HL-60 (cell line): ENCODE measurements at regions not wholly inside any gene's neighbourhood (a gene's known extent, or its start where the extent isn't known, plus 50 kb on each side); places are given as distances from the start of the nearest gene placed in this dataset.

Experiments
- GABPA ChIP-seq: IDR thresholded peaks from 2 replicates; pipeline ENCODE4 v1.6.1; 2012; ENCODE audit warnings: low read depth
- TF ChIP-seq, protein P1 (sequence below): IDR thresholded peaks from one replicate; pipeline ENCODE4 v1.5.1; 2011; ENCODE audit warnings: low read length, control low read depth, inconsistent platforms; ENCODE audit not compliant: insufficient read depth

- TF ChIP-seq, protein P1, sequence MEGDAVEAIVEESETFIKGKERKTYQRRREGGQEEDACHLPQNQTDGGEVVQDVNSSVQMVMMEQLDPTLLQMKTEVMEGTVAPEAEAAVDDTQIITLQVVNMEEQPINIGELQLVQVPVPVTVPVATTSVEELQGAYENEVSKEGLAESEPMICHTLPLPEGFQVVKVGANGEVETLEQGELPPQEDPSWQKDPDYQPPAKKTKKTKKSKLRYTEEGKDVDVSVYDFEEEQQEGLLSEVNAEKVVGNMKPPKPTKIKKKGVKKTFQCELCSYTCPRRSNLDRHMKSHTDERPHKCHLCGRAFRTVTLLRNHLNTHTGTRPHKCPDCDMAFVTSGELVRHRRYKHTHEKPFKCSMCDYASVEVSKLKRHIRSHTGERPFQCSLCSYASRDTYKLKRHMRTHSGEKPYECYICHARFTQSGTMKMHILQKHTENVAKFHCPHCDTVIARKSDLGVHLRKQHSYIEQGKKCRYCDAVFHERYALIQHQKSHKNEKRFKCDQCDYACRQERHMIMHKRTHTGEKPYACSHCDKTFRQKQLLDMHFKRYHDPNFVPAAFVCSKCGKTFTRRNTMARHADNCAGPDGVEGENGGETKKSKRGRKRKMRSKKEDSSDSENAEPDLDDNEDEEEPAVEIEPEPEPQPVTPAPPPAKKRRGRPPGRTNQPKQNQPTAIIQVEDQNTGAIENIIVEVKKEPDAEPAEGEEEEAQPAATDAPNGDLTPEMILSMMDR, result no peak
- TF ChIP-seq GABPA, result no peak
Observed at GRCh38 chr4:75422998-75423397, 91.2 kb downstream of the RCHY1 start.
